ENCODE measurements at regions not wholly inside any gene's neighbourhood (a gene's known extent, or its start where the extent isn't known, plus 50 kb on each side); places are given as distances from the start of the nearest gene placed in this dataset.

DNA sequence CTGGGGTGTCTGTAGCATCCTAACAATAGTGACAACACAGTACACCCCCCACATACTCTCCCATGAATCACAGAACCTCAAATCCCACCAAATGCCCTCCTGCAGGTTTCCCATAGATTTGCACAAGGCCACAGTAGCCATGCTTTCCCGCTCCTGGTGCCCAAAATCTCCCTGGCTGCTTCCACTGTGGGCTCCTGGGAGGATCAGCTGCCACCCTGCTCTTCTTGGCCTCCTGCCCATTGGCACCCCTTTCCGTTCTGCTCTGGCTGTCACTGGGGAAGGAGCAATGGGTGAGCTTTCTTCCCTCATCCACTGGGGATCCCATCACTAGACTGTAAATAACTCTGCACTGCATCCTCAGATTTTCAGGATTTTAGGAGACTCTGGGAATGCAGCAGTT, 92.1 kb upstream of the SLC24A5 start:
- H3K9ac ChIP-seq (ENCODE audit: low read length) = no peak overlapping the region
- H3K36me3 ChIP-seq (ENCODE audit: insufficient read depth, low read length) = no peaks in the 10 kb centered on the region
- H3K9me2 ChIP-seq (ENCODE audit: insufficient read depth, low read length) = no peaks in the 10 kb centered on the region
- H3K27me3 ChIP-seq (ENCODE audit: insufficient read depth, low read depth, low read length) = no peaks in the 10 kb centered on the region
- H3K27ac ChIP-seq (ENCODE audit: low read length) = no peak overlapping the region
- no peak overlapping the region for H2AFZ ChIP-seq (ENCODE audit: low read depth, low read length)
- H4K20me1 ChIP-seq (ENCODE audit: insufficient read depth) = no peaks in the 10 kb centered on the region
- no peaks in the 10 kb centered on the region for H3F3A ChIP-seq (ENCODE audit: insufficient read depth, low read length, poor library complexity, severe bottlenecking)
- TF ChIP-seq SMC3 (conservative IDR thresholded peaks at IDR 0.05; ENCODE audit: poor library complexity) (no peak), POLR2AphosphoS5 (IDR thresholded peaks at IDR 0.05) (no peak), EZH2 (IDR thresholded peaks at IDR 0.05; ENCODE audit: borderline replicate concordance, insufficient read depth, low read length, poor library complexity, severe bottlenecking) (no peak), EP300 (conservative IDR thresholded peaks at IDR 0.05; ENCODE audit: poor library complexity, severe bottlenecking) (no peak), MXI1 (conservative IDR thresholded peaks at IDR 0.05; ENCODE audit: poor library complexity, severe bottlenecking) (no peak), TAF1 (IDR thresholded peaks at IDR 0.05; ENCODE audit: low read depth) (no peak), RAD21 (conservative IDR thresholded peaks at IDR 0.05) (no peak)
- TF ChIP-seq, protein P1, sequence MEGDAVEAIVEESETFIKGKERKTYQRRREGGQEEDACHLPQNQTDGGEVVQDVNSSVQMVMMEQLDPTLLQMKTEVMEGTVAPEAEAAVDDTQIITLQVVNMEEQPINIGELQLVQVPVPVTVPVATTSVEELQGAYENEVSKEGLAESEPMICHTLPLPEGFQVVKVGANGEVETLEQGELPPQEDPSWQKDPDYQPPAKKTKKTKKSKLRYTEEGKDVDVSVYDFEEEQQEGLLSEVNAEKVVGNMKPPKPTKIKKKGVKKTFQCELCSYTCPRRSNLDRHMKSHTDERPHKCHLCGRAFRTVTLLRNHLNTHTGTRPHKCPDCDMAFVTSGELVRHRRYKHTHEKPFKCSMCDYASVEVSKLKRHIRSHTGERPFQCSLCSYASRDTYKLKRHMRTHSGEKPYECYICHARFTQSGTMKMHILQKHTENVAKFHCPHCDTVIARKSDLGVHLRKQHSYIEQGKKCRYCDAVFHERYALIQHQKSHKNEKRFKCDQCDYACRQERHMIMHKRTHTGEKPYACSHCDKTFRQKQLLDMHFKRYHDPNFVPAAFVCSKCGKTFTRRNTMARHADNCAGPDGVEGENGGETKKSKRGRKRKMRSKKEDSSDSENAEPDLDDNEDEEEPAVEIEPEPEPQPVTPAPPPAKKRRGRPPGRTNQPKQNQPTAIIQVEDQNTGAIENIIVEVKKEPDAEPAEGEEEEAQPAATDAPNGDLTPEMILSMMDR (IDR thresholded peaks at IDR 0.05; ENCODE audit: poor library complexity, severe bottlenecking) = no peak
- TF ChIP-seq, protein P2, sequence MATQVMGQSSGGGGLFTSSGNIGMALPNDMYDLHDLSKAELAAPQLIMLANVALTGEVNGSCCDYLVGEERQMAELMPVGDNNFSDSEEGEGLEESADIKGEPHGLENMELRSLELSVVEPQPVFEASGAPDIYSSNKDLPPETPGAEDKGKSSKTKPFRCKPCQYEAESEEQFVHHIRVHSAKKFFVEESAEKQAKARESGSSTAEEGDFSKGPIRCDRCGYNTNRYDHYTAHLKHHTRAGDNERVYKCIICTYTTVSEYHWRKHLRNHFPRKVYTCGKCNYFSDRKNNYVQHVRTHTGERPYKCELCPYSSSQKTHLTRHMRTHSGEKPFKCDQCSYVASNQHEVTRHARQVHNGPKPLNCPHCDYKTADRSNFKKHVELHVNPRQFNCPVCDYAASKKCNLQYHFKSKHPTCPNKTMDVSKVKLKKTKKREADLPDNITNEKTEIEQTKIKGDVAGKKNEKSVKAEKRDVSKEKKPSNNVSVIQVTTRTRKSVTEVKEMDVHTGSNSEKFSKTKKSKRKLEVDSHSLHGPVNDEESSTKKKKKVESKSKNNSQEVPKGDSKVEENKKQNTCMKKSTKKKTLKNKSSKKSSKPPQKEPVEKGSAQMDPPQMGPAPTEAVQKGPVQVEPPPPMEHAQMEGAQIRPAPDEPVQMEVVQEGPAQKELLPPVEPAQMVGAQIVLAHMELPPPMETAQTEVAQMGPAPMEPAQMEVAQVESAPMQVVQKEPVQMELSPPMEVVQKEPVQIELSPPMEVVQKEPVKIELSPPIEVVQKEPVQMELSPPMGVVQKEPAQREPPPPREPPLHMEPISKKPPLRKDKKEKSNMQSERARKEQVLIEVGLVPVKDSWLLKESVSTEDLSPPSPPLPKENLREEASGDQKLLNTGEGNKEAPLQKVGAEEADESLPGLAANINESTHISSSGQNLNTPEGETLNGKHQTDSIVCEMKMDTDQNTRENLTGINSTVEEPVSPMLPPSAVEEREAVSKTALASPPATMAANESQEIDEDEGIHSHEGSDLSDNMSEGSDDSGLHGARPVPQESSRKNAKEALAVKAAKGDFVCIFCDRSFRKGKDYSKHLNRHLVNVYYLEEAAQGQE (IDR thresholded peaks at IDR 0.05; ENCODE audit: borderline replicate concordance) = no peak
- H3K79me2 ChIP-seq (replicated peaks; ENCODE audit: insufficient read depth, low read length) = no peaks in the 10 kb centered on the region
- no peak overlapping the region for H3K4me3 ChIP-seq (ENCODE audit: low read length)
- H3K9me3 ChIP-seq (ENCODE audit: low read length) = no peaks in the 10 kb centered on the region
- no peak overlapping the region for H3K4me2 ChIP-seq (ENCODE audit: low read length)

DNA sequence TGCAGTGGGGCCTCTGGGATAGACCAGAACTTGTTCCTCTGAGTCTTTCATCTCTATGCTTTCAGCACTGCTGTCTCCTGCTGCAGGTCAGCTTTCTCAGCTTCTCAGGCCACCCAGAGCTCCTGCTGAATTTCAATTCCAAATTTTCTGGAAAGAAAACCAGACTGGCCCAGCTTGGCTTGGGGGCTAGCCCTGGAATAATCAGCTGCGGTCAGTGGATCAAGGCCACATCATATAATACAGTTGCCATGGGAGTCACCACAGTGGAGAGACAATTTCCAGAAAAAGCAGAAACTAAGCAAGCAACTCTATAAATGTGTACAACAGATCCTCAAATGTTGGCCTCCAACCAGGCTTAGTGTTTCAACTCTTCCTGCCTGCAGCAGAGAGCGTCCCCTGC, 91.1 kb upstream of the SLC24A5 start:
- H3F3A ChIP-seq (ENCODE audit: insufficient read depth, low read length, poor library complexity, severe bottlenecking) = no peaks in the 10 kb centered on the region
- H3K9me3 ChIP-seq (ENCODE audit: low read length) = no peaks in the 10 kb centered on the region
- no peak for TF ChIP-seq RAD21 (conservative IDR thresholded peaks at IDR 0.05)
- no peak for TF ChIP-seq TAF1 (IDR thresholded peaks at IDR 0.05; ENCODE audit: low read depth)
- no peak for TF ChIP-seq POLR2AphosphoS5 (IDR thresholded peaks at IDR 0.05)
- no peak for TF ChIP-seq EZH2 (IDR thresholded peaks at IDR 0.05; ENCODE audit: borderline replicate concordance, insufficient read depth, low read length, poor library complexity, severe bottlenecking)
- no peak for TF ChIP-seq SMC3 (conservative IDR thresholded peaks at IDR 0.05; ENCODE audit: poor library complexity)
- no peak for TF ChIP-seq MXI1 (conservative IDR thresholded peaks at IDR 0.05; ENCODE audit: poor library complexity, severe bottlenecking)
- TF ChIP-seq EP300 (conservative IDR thresholded peaks at IDR 0.05; ENCODE audit: poor library complexity, severe bottlenecking) = no peak
- TF ChIP-seq, protein P2 (IDR thresholded peaks at IDR 0.05; ENCODE audit: borderline replicate concordance) = no peak
- TF ChIP-seq, protein P1 (IDR thresholded peaks at IDR 0.05; ENCODE audit: poor library complexity, severe bottlenecking) = no peak
- no peaks in the 10 kb centered on the region for H4K20me1 ChIP-seq (ENCODE audit: insufficient read depth)
- no peak overlapping the region for H3K4me2 ChIP-seq (ENCODE audit: low read length)
- no peak overlapping the region for H2AFZ ChIP-seq (ENCODE audit: low read depth, low read length)
- no peak overlapping the region for H3K9ac ChIP-seq (ENCODE audit: low read length)
- no peaks in the 10 kb centered on the region for H3K79me2 ChIP-seq (replicated peaks; ENCODE audit: insufficient read depth, low read length)
- H3K36me3 ChIP-seq (ENCODE audit: insufficient read depth, low read length) = no peaks in the 10 kb centered on the region
- no peaks in the 10 kb centered on the region for H3K9me2 ChIP-seq (ENCODE audit: insufficient read depth, low read length)
- H3K27me3 ChIP-seq (ENCODE audit: insufficient read depth, low read depth, low read length) = no peaks in the 10 kb centered on the region
- no peak overlapping the region for H3K4me3 ChIP-seq (ENCODE audit: low read length)
- no peak overlapping the region for H3K27ac ChIP-seq (ENCODE audit: low read length)
